Fibroblast of lung (primary cell): ENCODE measurements at regions not wholly inside any gene's neighbourhood (a gene's known extent, or its start where the extent isn't known, plus 50 kb on each side); places are given as distances from the start of the nearest gene placed in this dataset.

ENCODE experiments used
- EZH2 ChIP-seq: IDR thresholded peaks from 2 replicates; pipeline ENCODE4 v1.5.1; 2012; ENCODE audit warnings: low read length, control low read depth, mild to moderate bottlenecking; ENCODE audit errors: missing control alignments
- TF ChIP-seq, protein P1 (sequence below), 2 donors: IDR thresholded peaks in 1 of 2; conservative IDR thresholded peaks in 1 of 2; 1 replicate in 1 of 2; 2 replicates in 1 of 2; pipeline ENCODE4 v1.5.1; 2011 to 2012; ENCODE audit warnings: low read length in 2 of 2, control low read depth in 1 of 2, inconsistent platforms in 1 of 2, low read depth in 1 of 2, mild to moderate bottlenecking in 1 of 2

DNA sequence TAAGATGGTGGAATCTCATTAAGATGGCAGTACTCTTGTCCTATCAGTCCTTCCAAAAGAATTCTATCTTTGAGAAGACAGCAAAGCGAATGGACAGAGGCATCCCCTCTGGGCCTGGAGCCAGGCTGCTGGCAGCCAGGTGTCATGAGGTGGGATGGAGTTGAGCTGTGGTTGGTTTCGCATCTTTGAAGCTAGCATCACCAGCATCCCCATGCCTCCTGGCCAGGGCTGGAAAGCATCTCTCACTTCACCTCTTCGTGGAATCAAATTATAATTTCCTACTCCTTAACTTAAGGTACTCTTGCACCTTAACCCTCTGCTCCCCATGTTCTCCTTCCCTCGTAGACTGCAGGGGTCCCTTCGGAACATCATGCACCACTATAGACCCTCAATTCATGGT, 248.3 kb downstream of the GADD45G start:
- TF ChIP-seq, protein P1, sequence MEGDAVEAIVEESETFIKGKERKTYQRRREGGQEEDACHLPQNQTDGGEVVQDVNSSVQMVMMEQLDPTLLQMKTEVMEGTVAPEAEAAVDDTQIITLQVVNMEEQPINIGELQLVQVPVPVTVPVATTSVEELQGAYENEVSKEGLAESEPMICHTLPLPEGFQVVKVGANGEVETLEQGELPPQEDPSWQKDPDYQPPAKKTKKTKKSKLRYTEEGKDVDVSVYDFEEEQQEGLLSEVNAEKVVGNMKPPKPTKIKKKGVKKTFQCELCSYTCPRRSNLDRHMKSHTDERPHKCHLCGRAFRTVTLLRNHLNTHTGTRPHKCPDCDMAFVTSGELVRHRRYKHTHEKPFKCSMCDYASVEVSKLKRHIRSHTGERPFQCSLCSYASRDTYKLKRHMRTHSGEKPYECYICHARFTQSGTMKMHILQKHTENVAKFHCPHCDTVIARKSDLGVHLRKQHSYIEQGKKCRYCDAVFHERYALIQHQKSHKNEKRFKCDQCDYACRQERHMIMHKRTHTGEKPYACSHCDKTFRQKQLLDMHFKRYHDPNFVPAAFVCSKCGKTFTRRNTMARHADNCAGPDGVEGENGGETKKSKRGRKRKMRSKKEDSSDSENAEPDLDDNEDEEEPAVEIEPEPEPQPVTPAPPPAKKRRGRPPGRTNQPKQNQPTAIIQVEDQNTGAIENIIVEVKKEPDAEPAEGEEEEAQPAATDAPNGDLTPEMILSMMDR (conservative IDR thresholded peaks at IDR 0.05 in 1 of 2, IDR thresholded peaks at IDR 0.05 in 1 of 2; ENCODE audit: low read depth in 1 of 2, low read length in 2 of 2), result no peak
- no peak for TF ChIP-seq EZH2
